Transverse colon (tissue), 3 donors: ENCODE measurements at regions not wholly inside any gene's neighbourhood (a gene's known extent, or its start where the extent isn't known, plus 50 kb on each side); places are given as distances from the start of the nearest gene placed in this dataset.

Experiments used
- CTCF ChIP-seq, 5 experiments: fragments of 200-600 bp in 3 of 5; fragments of 450-650 bp in 2 of 5; sonication (generic) in 3 of 5; IDR thresholded peaks; 1 replicate in 2 of 5; 2 replicates in 3 of 5; pipeline ENCODE4 v1.5.1; 2016 to 2017; ENCODE audit warnings: antibody characterized with exemption in 5 of 5, inconsistent platforms in 3 of 5, mild to moderate bottlenecking in 2 of 5, moderate library complexity in 1 of 5
- EP300 ChIP-seq: sonication (generic); formaldehyde crosslinking; IDR thresholded peaks from one replicate; pipeline ENCODE4 v1.6.1; 2017; ENCODE audit warnings: antibody characterized with exemption, low read depth
- POLR2A ChIP-seq: fragments of 450-650 bp; IDR thresholded peaks from one replicate; pipeline ENCODE4 v1.6.1; 2016; ENCODE audit warnings: antibody characterized with exemption, mild to moderate bottlenecking, moderate library complexity

- TF ChIP-seq EP300 = no peak
- TF ChIP-seq CTCF (IDR thresholded peaks at IDR 0.05) = no peak
- TF ChIP-seq POLR2A = no peak
Measured at GRCh38 chr15:95975212-95975611, 355.3 kb upstream of the NR2F2 start.
